Activated T-helper 17 cell treated with anti-CD3 and anti-CD28 coated beads, Interleukin-2, amount 50 U/mL, for 72 hours (primary cell): ENCODE measurements at regions not wholly inside any gene's neighbourhood (a gene's known extent, or its start where the extent isn't known, plus 50 kb on each side); places are given as distances from the start of the nearest gene placed in this dataset.

Experiments
- ATAC-seq: fragments of 150-1000 bp; cut with Tn5 transposase; replicated peaks from 2 replicates; pipeline ENCODE4 v1.10.0; 2021; ENCODE audit warnings: mild to moderate bottlenecking, moderate library complexity
- H3K27ac Mint-ChIP-seq: one replicate; pipeline ENCODE4 v1.8.0; 2022; ENCODE audit warnings: mixed read lengths
- H3K27me3 Mint-ChIP-seq: one replicate; pipeline ENCODE4 v1.8.0; 2022; ENCODE audit warnings: mixed read lengths
- H3K36me3 Mint-ChIP-seq: one replicate; pipeline ENCODE4 v1.8.0; 2022; ENCODE audit warnings: low read depth, mild to moderate bottlenecking, mixed read lengths
- H3K4me1 Mint-ChIP-seq: one replicate; pipeline ENCODE4 v1.8.0; 2022; ENCODE audit warnings: mixed read lengths
- H3K4me3 Mint-ChIP-seq: one replicate; pipeline ENCODE4 v1.8.0; 2022; ENCODE audit warnings: mild to moderate bottlenecking, mixed read lengths
- H3K9me3 Mint-ChIP-seq: one replicate; pipeline ENCODE4 v1.8.0; 2022; ENCODE audit warnings: mixed read lengths

DNA sequence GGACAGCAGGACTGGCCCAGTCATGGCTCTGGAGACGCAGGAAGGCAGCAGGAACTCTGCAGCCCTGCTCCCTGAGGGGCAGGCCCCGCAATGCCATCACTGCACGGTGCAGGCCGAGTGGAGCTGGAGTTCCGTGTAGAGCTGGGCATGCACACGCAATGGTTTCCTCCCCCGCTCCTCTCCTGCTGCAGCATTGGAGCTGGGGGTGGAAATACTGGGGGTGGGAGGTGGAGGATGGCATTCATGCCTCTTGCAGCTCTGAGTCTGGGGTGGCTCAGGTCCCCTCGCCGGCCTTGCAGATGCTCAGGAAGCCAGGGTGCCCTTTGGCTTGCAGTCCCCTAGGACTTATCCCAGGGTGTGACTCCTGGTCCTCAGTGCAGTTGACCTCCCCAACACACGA is 78.3 kb upstream of the ASB18 start:
- Mint-ChIP-seq H3K27ac (no peak overlapping the region), H3K4me1 (no peaks in the 10 kb centered on the region), H3K27me3 (peaks cover 3% of the 10 kb centered on the region), H3K9me3 (no peaks in the 10 kb centered on the region), H3K36me3 (no peaks in the 10 kb centered on the region), H3K4me3 (no peak overlapping the region)
- no peak for ATAC-seq

DNA sequence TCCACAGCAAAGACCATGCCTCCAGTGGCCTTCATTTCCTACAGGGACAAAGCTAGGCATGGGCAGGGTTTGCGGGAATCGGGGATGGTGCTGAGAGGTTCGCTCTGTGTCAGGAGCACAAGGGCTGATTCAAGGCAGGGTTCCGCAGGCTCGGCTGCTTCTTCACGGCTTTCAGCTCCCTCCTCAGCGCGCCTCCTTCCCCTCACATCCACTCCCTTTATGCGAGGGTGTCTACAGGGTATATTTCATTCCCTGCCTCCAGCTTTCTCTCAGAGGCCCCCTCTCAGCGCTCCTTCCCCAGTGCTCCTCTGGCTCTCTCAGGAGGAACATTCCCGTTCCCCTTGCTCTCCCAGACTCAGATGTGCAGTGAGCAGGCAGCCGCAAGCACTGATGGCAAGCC is 78.7 kb upstream of the ASB18 start:
- H3K9me3 Mint-ChIP-seq, result no peaks in the 10 kb centered on the region
- ATAC-seq, result no peak
- H3K4me1 Mint-ChIP-seq, result no peaks in the 10 kb centered on the region
- no peak overlapping the region for H3K4me3 Mint-ChIP-seq
- no peaks in the 10 kb centered on the region for H3K36me3 Mint-ChIP-seq
- peaks cover 3% of the 10 kb centered on the region for H3K27me3 Mint-ChIP-seq
- H3K27ac Mint-ChIP-seq, result no peak overlapping the region

- H3K27ac Mint-ChIP-seq, result no peak overlapping the region
- no peak for ATAC-seq
- no peak overlapping the region for H3K4me3 Mint-ChIP-seq
- H3K36me3 Mint-ChIP-seq, result no peaks in the 10 kb centered on the region
- no peaks in the 10 kb centered on the region for H3K4me1 Mint-ChIP-seq
- H3K9me3 Mint-ChIP-seq, result no peaks in the 10 kb centered on the region
- H3K27me3 Mint-ChIP-seq, result peaks cover 3% of the 10 kb centered on the region
Measured at GRCh38 chr2:236343400-236344161, 79.4 kb upstream of the ASB18 start.

GRCh38 chr2:236344446-236344845 is 80.2 kb upstream of the ASB18 start:
- ATAC-seq, result no peak
- H3K36me3 Mint-ChIP-seq, result no peaks in the 10 kb centered on the region
- no peaks in the 10 kb centered on the region for H3K4me1 Mint-ChIP-seq
- H3K9me3 Mint-ChIP-seq, result no peaks in the 10 kb centered on the region
- no peak overlapping the region for H3K4me3 Mint-ChIP-seq
- no peak overlapping the region for H3K27ac Mint-ChIP-seq
- peaks cover 3% of the 10 kb centered on the region for H3K27me3 Mint-ChIP-seq

- ATAC-seq, result no peak
- Mint-ChIP-seq H3K9me3 (no peaks in the 10 kb centered on the region), H3K27me3 (peaks cover 3% of the 10 kb centered on the region), H3K36me3 (no peaks in the 10 kb centered on the region), H3K4me3 (no peak overlapping the region), H3K27ac (no peak overlapping the region), H3K4me1 (no peaks in the 10 kb centered on the region)
Measured at GRCh38 chr2:236345081-236345714, 81.0 kb upstream of the ASB18 start.

DNA sequence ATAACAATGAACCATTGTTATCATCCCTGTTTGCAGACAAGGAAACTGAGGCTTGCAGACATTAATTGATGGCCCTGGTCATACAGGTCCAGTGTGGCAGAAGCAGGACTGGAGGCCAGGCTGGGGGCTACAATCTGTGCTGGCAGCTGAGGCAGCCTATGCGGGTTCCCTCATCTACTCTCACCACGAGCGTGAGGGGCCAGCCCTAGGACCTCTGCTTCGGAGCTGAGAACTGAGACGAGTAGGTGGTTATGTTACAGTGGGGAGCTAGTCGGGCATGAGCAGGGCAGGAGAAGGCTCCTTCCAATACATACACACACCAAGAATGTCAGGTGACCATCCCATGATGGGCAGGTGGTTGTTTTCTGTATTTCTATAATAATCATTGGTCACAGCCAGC is 82.2 kb upstream of the ASB18 start:
- Mint-ChIP-seq H3K27ac (no peak overlapping the region), H3K27me3 (peaks cover 7% of the 10 kb centered on the region), H3K4me3 (no peak overlapping the region), H3K36me3 (no peaks in the 10 kb centered on the region), H3K4me1 (no peaks in the 10 kb centered on the region), H3K9me3 (no peaks in the 10 kb centered on the region)
- ATAC-seq, result no peak

- peaks cover 4% of the 10 kb centered on the region for H3K4me1 Mint-ChIP-seq
- no peak for ATAC-seq
- no peak overlapping the region for H3K4me3 Mint-ChIP-seq
- no peak overlapping the region for H3K27ac Mint-ChIP-seq
- H3K36me3 Mint-ChIP-seq, result no peaks in the 10 kb centered on the region
- peaks cover 14% of the 10 kb centered on the region for H3K27me3 Mint-ChIP-seq
- H3K9me3 Mint-ChIP-seq, result no peaks in the 10 kb centered on the region
Measured at GRCh38 chr2:236348279-236348678, 84.1 kb upstream of the ASB18 start.

DNA sequence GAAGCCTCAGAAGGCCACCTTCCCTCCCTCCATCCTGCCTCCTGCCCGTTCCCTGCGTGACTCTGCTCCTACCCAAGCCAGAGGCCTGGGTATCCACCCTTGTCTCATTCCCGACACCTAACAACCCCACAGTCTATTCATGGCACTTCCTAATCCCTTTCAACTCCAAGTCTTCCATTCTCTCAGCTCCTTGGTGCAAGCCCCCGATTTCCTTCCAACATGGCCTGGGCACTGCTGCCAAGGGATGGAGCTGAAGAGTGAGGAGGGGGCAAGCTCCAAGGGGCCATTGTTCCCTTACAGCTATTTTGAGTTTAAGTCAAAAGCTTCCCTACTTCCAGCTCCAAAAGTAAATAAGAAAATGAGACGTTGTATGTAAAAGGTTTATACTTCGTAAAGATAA is 84.8 kb upstream of the ASB18 start:
- Mint-ChIP-seq H3K27me3 (peaks cover 14% of the 10 kb centered on the region), H3K4me1 (peaks cover 6% of the 10 kb centered on the region)

GRCh38 chr2:236350426-236350825 is 86.2 kb upstream of the ASB18 start:
- ATAC-seq, result no peak
- Mint-ChIP-seq H3K27me3 (peaks cover 14% of the 10 kb centered on the region), H3K4me1 (peaks cover 6% of the 10 kb centered on the region), H3K27ac (no peak overlapping the region), H3K36me3 (no peaks in the 10 kb centered on the region), H3K9me3 (no peaks in the 10 kb centered on the region), H3K4me3 (no peak overlapping the region)

More for the DNA sequence above, 84.8 kb upstream of the ASB18 start:
- Mint-ChIP-seq H3K27ac (no peak overlapping the region), H3K36me3 (no peaks in the 10 kb centered on the region), H3K4me3 (no peak overlapping the region), H3K9me3 (no peaks in the 10 kb centered on the region)
- no peak for ATAC-seq

- H3K27ac Mint-ChIP-seq, result no peak overlapping the region
- no peak for ATAC-seq
- no peaks in the 10 kb centered on the region for H3K36me3 Mint-ChIP-seq
- H3K4me3 Mint-ChIP-seq, result no peak overlapping the region
- peaks cover 6% of the 10 kb centered on the region for H3K4me1 Mint-ChIP-seq
- H3K9me3 Mint-ChIP-seq, result no peaks in the 10 kb centered on the region
- H3K27me3 Mint-ChIP-seq, result peaks cover 11% of the 10 kb centered on the region
Measured at GRCh38 chr2:236351966-236352525, 87.8 kb upstream of the ASB18 start.

GRCh38 chr2:236352761-236353593 is 88.8 kb upstream of the ASB18 start:
- ATAC-seq, result no peak
- H3K27ac Mint-ChIP-seq, result no peak overlapping the region
- no peaks in the 10 kb centered on the region for H3K9me3 Mint-ChIP-seq
- H3K4me1 Mint-ChIP-seq, result peaks cover 6% of the 10 kb centered on the region
- H3K4me3 Mint-ChIP-seq, result no peak overlapping the region
- peaks cover 11% of the 10 kb centered on the region for H3K27me3 Mint-ChIP-seq
- H3K36me3 Mint-ChIP-seq, result no peaks in the 10 kb centered on the region

DNA sequence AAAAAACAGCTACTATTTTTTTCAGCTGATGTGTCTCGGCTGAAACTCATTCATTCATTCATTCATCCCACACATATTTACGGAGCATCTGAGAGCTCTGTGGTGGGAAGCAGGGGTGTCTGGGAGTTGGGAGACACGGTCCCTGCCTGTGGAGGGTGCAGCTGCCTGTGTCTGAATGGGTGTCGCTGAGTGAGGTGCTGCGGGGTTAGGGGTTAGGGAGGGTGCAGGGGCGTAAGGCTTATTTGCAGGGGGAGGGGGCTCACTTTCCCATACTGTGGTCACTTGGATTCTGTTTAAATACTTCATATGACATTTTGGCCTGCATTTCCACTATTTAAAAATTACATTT is 89.4 kb upstream of the ASB18 start:
- Mint-ChIP-seq H3K27ac (no peak overlapping the region), H3K9me3 (no peaks in the 10 kb centered on the region), H3K36me3 (no peaks in the 10 kb centered on the region), H3K27me3 (peaks cover 11% of the 10 kb centered on the region), H3K4me1 (peaks cover 6% of the 10 kb centered on the region), H3K4me3 (no peak overlapping the region)
- ATAC-seq, result no peak

- Mint-ChIP-seq H3K9me3 (no peaks in the 10 kb centered on the region), H3K4me3 (no peak overlapping the region), H3K4me1 (peaks cover 6% of the 10 kb centered on the region), H3K27me3 (peaks cover 11% of the 10 kb centered on the region), H3K36me3 (no peaks in the 10 kb centered on the region), H3K27ac (no peak overlapping the region)
- no peak for ATAC-seq
Measured at GRCh38 chr2:236354056-236354940, 90.1 kb upstream of the ASB18 start.
